ENCODE measurements at regions not wholly inside any gene's neighbourhood (a gene's known extent, or its start where the extent isn't known, plus 50 kb on each side); places are given as distances from the start of the nearest gene placed in this dataset.

- POLR2A ChIA-PET = interaction anchor here (0.7 kb wide), 1 partner anchor 11 kb away, joined by 3 read pairs; no protein-coding TSS in a partner anchor
- H3K9me3 Mint-ChIP-seq (ENCODE audit: unreplicated experiment) = peaks cover 8% of the 10 kb centered on the region
Observed at GRCh38 chr2:104250635-104251034, 603.3 kb upstream of the POU3F3 start.

GRCh38 chr2:104254017-104254416, 599.9 kb upstream of the POU3F3 start:
- no TSS peak for BruUV-seq (replicated peaks)
- no peak overlapping the region for H3K27ac Mint-ChIP-seq (ENCODE audit: low read depth, unreplicated experiment)
- CTCF ChIA-PET = interaction anchor here (0.6 to 1.1 kb wide), 3 partner anchors 347 to 634 kb away, joined by 3 read pairs; no protein-coding TSS in a partner anchor

More at GRCh38 chr2:104250635-104251034, 603.3 kb upstream of the POU3F3 start:
- no peak overlapping the region for H3K27ac Mint-ChIP-seq (ENCODE audit: low read depth, unreplicated experiment)
- H3K4me1 Mint-ChIP-seq (ENCODE audit: insufficient read depth, unreplicated experiment) = no peaks in the 10 kb centered on the region
- DNase-seq (ENCODE audit: unreplicated experiment) = no peak
- intact Hi-C loops (cut with micrococcal nuclease) = no loop called here
- TF ChIP-seq CTCF (IDR thresholded peaks at IDR 0.05; ENCODE audit: unreplicated experiment) = no peak
- no TSS peak for BruUV-seq (replicated peaks)
- CTCF ChIA-PET = no interaction called here
- H3K4me3 Mint-ChIP-seq (ENCODE audit: unreplicated experiment) = no peak overlapping the region
- H3K27me3 Mint-ChIP-seq (ENCODE audit: insufficient read depth, unreplicated experiment) = peaks cover 39% of the 10 kb centered on the region
- peaks cover 5% of the 10 kb centered on the region for H3K36me3 Mint-ChIP-seq (ENCODE audit: insufficient read depth, unreplicated experiment)

GRCh38 chr2:104262714-104263113, 591.2 kb upstream of the POU3F3 start:
- intact Hi-C loops (cut with micrococcal nuclease) = no loop called here
- POLR2A ChIA-PET = no interaction called here
- Mint-ChIP-seq H3K4me3 (ENCODE audit: unreplicated experiment) (no peak overlapping the region), H3K27me3 (ENCODE audit: insufficient read depth, unreplicated experiment) (peaks cover 9% of the 10 kb centered on the region), H3K9me3 (ENCODE audit: unreplicated experiment) (peaks cover 8% of the 10 kb centered on the region), H3K4me1 (ENCODE audit: insufficient read depth, unreplicated experiment) (no peaks in the 10 kb centered on the region), H3K36me3 (ENCODE audit: insufficient read depth, unreplicated experiment) (no peaks in the 10 kb centered on the region), H3K27ac (ENCODE audit: low read depth, unreplicated experiment) (no peak overlapping the region)
- CTCF ChIA-PET = no interaction called here
- DNase-seq (ENCODE audit: unreplicated experiment) = no peak
- TF ChIP-seq CTCF (IDR thresholded peaks at IDR 0.05; ENCODE audit: unreplicated experiment) = no peak
- no TSS peak for BruUV-seq (replicated peaks)

More at GRCh38 chr2:104254017-104254416, 599.9 kb upstream of the POU3F3 start:
- intact Hi-C loops (cut with micrococcal nuclease) = no loop called here
- DNase-seq (ENCODE audit: unreplicated experiment) = peak; percentile 11
- no peak overlapping the region for H3K4me3 Mint-ChIP-seq (ENCODE audit: unreplicated experiment)
- POLR2A ChIA-PET = interaction anchor here (0.7 kb wide), 1 partner anchor 680 kb away, joined by 3 read pairs; no protein-coding TSS in a partner anchor
- peaks cover 5% of the 10 kb centered on the region for H3K36me3 Mint-ChIP-seq (ENCODE audit: insufficient read depth, unreplicated experiment)
- TF ChIP-seq CTCF (IDR thresholded peaks at IDR 0.05; ENCODE audit: unreplicated experiment) = no peak
- no peaks in the 10 kb centered on the region for H3K4me1 Mint-ChIP-seq (ENCODE audit: insufficient read depth, unreplicated experiment)
- peaks cover 31% of the 10 kb centered on the region for H3K27me3 Mint-ChIP-seq (ENCODE audit: insufficient read depth, unreplicated experiment)
- peaks cover 8% of the 10 kb centered on the region for H3K9me3 Mint-ChIP-seq (ENCODE audit: unreplicated experiment)

- Mint-ChIP-seq H3K27ac (ENCODE audit: low read depth, unreplicated experiment) (no peak overlapping the region), H3K4me3 (ENCODE audit: unreplicated experiment) (no peak overlapping the region), H3K36me3 (ENCODE audit: insufficient read depth, unreplicated experiment) (no peaks in the 10 kb centered on the region), H3K4me1 (ENCODE audit: insufficient read depth, unreplicated experiment) (no peaks in the 10 kb centered on the region), H3K27me3 (ENCODE audit: insufficient read depth, unreplicated experiment) (peaks cover 76% of the 10 kb centered on the region), H3K9me3 (ENCODE audit: unreplicated experiment) (no peaks in the 10 kb centered on the region)
- intact Hi-C loops (cut with micrococcal nuclease) = no loop called here
- TF ChIP-seq CTCF (IDR thresholded peaks at IDR 0.05; ENCODE audit: unreplicated experiment) = no peak
- DNase-seq (ENCODE audit: unreplicated experiment) = no peak
- ChIA-PET CTCF (interaction anchor here (0.5 to 0.7 kb wide), 2 partner anchors 532 to 594 kb away, joined by 3 read pairs; no protein-coding TSS in a partner anchor), POLR2A (no interaction called here)
- BruUV-seq (replicated peaks) = no TSS peak
Observed at GRCh38 chr2:104279646-104280045, 574.3 kb upstream of the POU3F3 start.
